BJ (cell line): ENCODE measurements at regions not wholly inside any gene's neighbourhood (a gene's known extent, or its start where the extent isn't known, plus 50 kb on each side); places are given as distances from the start of the nearest gene placed in this dataset. TPM values are rescaled to one million over a fixed set of nuclear protein-coding genes. Genes with fewer than 3 reads are reported as not detected.

Source experiments
- CTCF ChIA-PET: fragments of 350-600 bp; formaldehyde crosslinking; extraction: SDS; loops from one replicate; lab custom pipeline; 2021; ENCODE audit warnings: antibody characterized with exemption, inconsistent platforms; lab: Yijun Ruan, JAX
- POLR2A ChIA-PET: fragments of 300-600 bp; sonication (Branson Sonifier 250); formaldehyde crosslinking; extraction: SDS; loops from one replicate; lab custom pipeline; 2021; ENCODE audit warnings: antibody characterized with exemption; lab: Charles Lee
- DNase-seq: peaks from one replicate; pipeline ENCODE4 v3.0.0-alpha.2; 2011; ENCODE audit warnings: low read depth
- H3K27me3 ChIP-seq: 2 replicates; pipeline ENCODE4 v1.6.0; 2011; ENCODE audit warnings: low read length; ENCODE audit not compliant: control insufficient read depth, insufficient read depth
- H3K36me3 ChIP-seq: 2 replicates; pipeline ENCODE4 v1.5.1; 2011; ENCODE audit warnings: low read length; ENCODE audit not compliant: control insufficient read depth, insufficient read depth
- H3K4me3 ChIP-seq: 2 replicates; pipeline ENCODE4 v1.5.1; 2011; ENCODE audit warnings: low read depth, mild to moderate bottlenecking, control low read depth, low read length
- small RNA-seq: library from RNA; depleted of rRNA; stranded (forward); fragments of <200 nt; gene quantifications from one replicate; pipeline ENCODE3, GENCODE V24; 2012; ENCODE audit warnings: low replicate concordance, low read depth; ENCODE audit not compliant: insufficient read length
- TF ChIP-seq, protein P1 (sequence below): IDR thresholded peaks from 2 replicates; pipeline ENCODE4 v1.5.1; 2011; ENCODE audit warnings: low read depth, mild to moderate bottlenecking, control low read depth, inconsistent platforms, low read length, moderate library complexity; ENCODE audit not compliant: insufficient read depth

DNA sequence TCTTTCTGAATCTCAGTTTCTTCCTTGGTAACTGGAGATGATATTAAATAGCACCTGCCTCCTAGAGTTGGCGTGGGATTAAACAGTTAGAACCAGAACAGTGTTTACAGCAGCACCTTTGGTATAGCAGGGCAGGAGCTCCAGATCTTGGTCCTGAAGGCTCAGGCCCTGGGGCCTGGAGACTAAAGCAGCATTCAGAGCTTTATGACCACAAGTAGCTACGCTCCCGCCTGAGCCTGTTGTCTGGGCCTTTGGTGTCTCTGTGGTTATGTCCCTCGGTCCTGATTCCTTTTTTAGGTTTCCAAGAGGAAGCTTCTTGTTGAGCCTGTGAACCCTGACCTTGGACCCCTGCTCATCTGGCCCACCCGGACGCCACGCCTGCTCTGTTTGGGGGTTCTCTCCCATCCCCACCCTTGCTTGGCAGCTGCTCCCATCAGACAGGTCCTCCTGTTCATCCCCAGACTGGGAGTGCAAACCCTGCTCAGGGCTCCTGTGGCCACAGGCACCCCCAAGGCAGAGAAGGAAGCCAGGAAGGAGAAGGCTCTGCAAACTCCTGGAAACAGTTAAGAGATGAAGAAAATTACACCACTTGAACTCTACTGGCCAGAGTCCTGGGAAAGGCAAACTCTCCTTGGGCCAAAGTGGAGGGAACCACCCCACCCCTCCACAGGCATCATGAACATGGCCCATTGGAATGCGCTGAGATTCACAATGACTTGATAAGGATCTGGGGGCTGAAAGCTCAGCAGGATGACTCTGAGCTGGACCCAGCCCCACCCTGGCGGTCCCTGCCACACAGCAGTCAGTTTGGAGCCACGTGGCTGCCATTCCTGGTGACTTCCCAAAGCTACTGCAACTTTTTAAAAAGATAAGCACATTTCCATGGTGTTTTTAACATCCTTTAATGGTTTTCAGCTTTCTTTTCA, 50.1 kb upstream of the TMEM72 start:
- ChIA-PET POLR2A (interaction anchor here (0.6 kb wide), 1 partner anchor 468 kb away, joined by 3 read pairs; no protein-coding TSS in a partner anchor), CTCF (interaction anchor here (0.5 to 1.5 kb wide), 6 partner anchors 12 to 1171 kb away, joined by 3 to 8 read pairs (median 3); no protein-coding TSS in a partner anchor)
- no peaks in the 10 kb centered on the region for H3K36me3 ChIP-seq
- TF ChIP-seq, protein P1, sequence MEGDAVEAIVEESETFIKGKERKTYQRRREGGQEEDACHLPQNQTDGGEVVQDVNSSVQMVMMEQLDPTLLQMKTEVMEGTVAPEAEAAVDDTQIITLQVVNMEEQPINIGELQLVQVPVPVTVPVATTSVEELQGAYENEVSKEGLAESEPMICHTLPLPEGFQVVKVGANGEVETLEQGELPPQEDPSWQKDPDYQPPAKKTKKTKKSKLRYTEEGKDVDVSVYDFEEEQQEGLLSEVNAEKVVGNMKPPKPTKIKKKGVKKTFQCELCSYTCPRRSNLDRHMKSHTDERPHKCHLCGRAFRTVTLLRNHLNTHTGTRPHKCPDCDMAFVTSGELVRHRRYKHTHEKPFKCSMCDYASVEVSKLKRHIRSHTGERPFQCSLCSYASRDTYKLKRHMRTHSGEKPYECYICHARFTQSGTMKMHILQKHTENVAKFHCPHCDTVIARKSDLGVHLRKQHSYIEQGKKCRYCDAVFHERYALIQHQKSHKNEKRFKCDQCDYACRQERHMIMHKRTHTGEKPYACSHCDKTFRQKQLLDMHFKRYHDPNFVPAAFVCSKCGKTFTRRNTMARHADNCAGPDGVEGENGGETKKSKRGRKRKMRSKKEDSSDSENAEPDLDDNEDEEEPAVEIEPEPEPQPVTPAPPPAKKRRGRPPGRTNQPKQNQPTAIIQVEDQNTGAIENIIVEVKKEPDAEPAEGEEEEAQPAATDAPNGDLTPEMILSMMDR = no peak
- DNase-seq = peak; percentile 91
- no peaks in the 10 kb centered on the region for H3K27me3 ChIP-seq
- no peak overlapping the region for H3K4me3 ChIP-seq

Small RNA genes in the stretch of these regions (small RNA-seq; reads per million reads assigned to genes)
- gene AL356157.2 = not detected
